ENCODE measurements at regions not wholly inside any gene's neighbourhood (a gene's known extent, or its start where the extent isn't known, plus 50 kb on each side); places are given as distances from the start of the nearest gene placed in this dataset.
A peak's percentile ranks its signal among the peaks of the same experiment; 100 is the strongest.
"Not testable (repeated sequence)": the region's sequence is repeated elsewhere in the genome, so short reads cannot be mapped to it uniquely, and the experiment has no call there.

DNA sequence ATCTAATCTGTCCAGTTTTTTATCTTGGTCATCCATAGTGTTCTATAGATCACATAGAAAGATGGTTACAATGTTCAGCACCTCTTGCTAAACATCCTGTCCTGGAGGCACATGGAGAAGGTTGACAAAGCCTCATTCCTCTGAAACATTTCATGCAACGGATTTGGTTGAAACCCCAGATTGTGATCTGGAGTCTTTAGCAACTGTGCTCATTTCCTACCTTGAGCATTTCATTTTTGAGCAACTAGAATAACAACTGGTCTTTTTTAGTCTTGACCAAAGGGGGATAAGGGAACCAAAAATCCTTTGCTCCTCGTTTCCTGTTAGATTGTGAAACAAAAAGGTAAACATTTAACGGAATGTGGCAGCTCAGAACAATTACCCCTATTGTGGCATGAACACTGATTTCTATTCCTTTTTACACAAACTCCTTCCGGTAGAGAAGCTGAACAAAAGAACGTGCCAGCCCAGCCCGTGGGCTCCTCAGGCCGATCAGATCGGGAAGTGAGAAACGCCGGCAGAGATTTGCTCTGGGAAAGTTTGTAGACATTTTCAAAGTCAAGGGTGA is 94.7 kb upstream of the ERRFI1 start:
- TF ChIP-seq EP300 (IDR thresholded peaks at IDR 0.05) (no peak), POLR2A (IDR thresholded peaks at IDR 0.05) (no peak), POLR2AphosphoS5 (IDR thresholded peaks at IDR 0.05) (no peak)
- TF ChIP-seq, protein P1, sequence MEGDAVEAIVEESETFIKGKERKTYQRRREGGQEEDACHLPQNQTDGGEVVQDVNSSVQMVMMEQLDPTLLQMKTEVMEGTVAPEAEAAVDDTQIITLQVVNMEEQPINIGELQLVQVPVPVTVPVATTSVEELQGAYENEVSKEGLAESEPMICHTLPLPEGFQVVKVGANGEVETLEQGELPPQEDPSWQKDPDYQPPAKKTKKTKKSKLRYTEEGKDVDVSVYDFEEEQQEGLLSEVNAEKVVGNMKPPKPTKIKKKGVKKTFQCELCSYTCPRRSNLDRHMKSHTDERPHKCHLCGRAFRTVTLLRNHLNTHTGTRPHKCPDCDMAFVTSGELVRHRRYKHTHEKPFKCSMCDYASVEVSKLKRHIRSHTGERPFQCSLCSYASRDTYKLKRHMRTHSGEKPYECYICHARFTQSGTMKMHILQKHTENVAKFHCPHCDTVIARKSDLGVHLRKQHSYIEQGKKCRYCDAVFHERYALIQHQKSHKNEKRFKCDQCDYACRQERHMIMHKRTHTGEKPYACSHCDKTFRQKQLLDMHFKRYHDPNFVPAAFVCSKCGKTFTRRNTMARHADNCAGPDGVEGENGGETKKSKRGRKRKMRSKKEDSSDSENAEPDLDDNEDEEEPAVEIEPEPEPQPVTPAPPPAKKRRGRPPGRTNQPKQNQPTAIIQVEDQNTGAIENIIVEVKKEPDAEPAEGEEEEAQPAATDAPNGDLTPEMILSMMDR (IDR thresholded peaks at IDR 0.05) = no peak
- WGBS, 2 donors = 8 to 14% methylated on average over 10 of the region's 10 CpGs
- Histone ChIP-seq H3K9me3 (no peaks in the 10 kb centered on the region), H3K4me1 (peaks cover 0 to 89% (median 72%) of the 10 kb centered on the region in 4 donors), H3K36me3 (no peaks in the 10 kb centered on the region), H3K27me3 (no peaks in the 10 kb centered on the region), H3K27ac (peak overlapping the region; percentile 88 to 93 (median 91)), H3K4me3 (no peak overlapping the region)
- intact Hi-C loops (cut with DNase I) = loop anchor here (2.0 to 5.0 kb wide), 4 partner anchors 52 to 94 kb away; partner anchors contain the start of gene ERRFI1
- no peak for DNase-seq

DNA sequence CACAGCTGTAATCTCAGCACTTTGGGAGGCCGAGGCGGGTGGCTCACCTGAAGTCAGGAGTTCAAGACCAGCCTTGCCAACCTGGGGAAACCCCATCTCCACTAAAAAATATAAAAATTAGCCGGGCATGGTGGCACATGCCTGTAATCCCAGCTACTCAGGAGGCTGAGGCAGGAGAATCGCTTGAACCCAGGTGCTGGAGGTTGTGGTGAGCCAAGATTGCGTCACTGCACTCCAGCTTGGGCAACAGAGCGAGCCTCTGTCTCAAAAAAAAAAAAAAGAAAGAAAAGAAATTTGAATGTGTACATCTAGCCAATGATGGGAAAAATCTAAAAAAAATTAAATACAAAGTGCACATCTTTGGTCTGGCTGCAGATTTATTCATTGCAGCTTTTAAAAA is 92.6 kb upstream of the ERRFI1 start:
- intact Hi-C loops (cut with DNase I); H3K36me3 ChIP-seq; DNase-seq; H3K9me3 ChIP-seq; H3K27me3 ChIP-seq; H3K4me3 ChIP-seq: not testable (repeated sequence)
- Histone ChIP-seq H3K4me1 (peaks cover 0 to 78% (median 76%) of the 10 kb centered on the region in 4 donors), H3K27ac (peak overlapping the region; percentile 88 to 93 (median 91))
- 90 to 92% methylated on average over 6 of the region's 6 CpGs for WGBS, 2 donors

DNA sequence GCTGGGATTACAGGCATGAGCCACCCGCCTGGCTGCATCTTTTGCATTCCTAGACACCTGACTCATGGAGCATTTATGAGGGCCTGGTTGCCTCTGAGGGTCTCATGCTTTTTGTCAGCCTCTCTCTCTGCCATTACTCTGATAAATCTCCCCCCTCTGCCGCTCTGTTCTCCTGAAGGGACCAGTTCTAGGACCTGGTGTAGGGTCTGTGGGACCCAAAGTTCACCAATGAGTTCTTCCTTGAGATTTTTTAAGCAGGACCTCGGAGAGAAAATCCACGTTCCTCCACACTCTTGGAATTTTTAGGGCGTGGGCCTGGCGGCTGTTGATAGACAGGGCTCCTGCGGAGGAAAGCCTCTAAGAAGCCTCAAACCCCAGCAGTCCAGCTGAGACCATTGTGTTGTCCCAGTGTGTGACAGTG is 91.9 kb upstream of the ERRFI1 start:
- TF ChIP-seq, protein P1 (IDR thresholded peaks at IDR 0.05) = no peak
- TF ChIP-seq POLR2A (IDR thresholded peaks at IDR 0.05) (no peak), POLR2AphosphoS5 (IDR thresholded peaks at IDR 0.05) (peak in 1 of 4 donors; percentile 23)
- H3K9me3 ChIP-seq = no peaks in the 10 kb centered on the region
- H3K4me1 ChIP-seq = peaks cover 0 to 71% (median 69%) of the 10 kb centered on the region in 4 donors
- no peak for DNase-seq
- no peaks in the 10 kb centered on the region for H3K36me3 ChIP-seq
- H3K4me3 ChIP-seq = no peak overlapping the region
- intact Hi-C loops (cut with DNase I) = no loop called here
- H3K27me3 ChIP-seq = no peaks in the 10 kb centered on the region
- WGBS, 2 donors = 86 to 88% methylated on average over 7 of the region's 7 CpGs
- peak overlapping the region; percentile 88 to 93 (median 91) for H3K27ac ChIP-seq

DNA sequence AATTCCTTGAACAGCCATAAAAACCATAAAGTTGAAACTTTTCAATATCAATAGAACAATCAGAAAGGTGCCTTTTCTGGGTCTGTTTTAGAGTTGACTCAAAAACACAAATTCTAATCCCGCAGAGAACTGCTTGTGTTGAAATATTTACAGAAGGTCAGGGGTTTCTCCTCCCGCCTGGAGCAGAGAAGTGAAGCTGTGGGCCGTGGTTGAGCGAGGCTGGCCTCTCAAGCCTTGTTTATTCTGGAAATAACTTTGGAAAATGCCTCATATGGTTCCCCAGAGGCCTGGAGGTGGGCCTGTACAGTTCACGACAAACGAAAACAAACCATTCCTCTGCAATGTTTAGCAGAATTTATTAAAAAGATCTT is 90.8 kb upstream of the ERRFI1 start:
- DNase-seq = peak; percentile 92
- 71 to 80% methylated on average over 6 of the region's 6 CpGs for WGBS, 2 donors
- intact Hi-C loops (cut with DNase I) = no loop called here
- no peaks in the 10 kb centered on the region for H3K36me3 ChIP-seq
- H3K9me3 ChIP-seq = no peaks in the 10 kb centered on the region
- no peak for TF ChIP-seq POLR2A (IDR thresholded peaks at IDR 0.05)
- peak in 1 of 4 donors; percentile 25 for TF ChIP-seq POLR2AphosphoS5 (IDR thresholded peaks at IDR 0.05)
- TF ChIP-seq EP300 (IDR thresholded peaks at IDR 0.05) = no peak
- TF ChIP-seq, protein P1 (IDR thresholded peaks at IDR 0.05) = no peak
- peaks cover 0 to 60% (median 58%) of the 10 kb centered on the region in 4 donors for H3K4me1 ChIP-seq
- H3K4me3 ChIP-seq = no peak overlapping the region
- peak overlapping the region; percentile 88 to 93 (median 91) for H3K27ac ChIP-seq
- H3K27me3 ChIP-seq = no peaks in the 10 kb centered on the region

DNA sequence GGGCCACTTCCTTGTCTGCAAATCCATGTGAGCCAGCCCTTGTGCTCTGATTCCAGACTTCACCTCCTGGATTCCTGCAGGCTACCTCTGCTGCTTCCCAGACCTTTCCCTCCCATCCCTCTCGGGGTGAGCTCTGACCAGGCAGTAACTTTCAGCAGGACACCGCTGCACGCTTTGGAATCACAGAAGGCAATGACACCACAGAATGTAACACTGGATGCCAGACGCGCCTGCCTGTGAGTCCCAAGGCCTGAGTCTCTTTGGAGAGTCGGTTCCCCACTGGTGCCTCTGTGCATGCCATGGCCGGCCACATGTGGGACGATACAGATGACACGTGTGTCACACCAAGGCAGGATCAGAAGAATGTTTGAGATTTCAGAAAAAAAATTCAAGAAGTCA is 89.7 kb upstream of the ERRFI1 start:
- Histone ChIP-seq H3K4me1 (peaks cover 0 to 51% (median 48%) of the 10 kb centered on the region in 4 donors), H3K36me3 (no peaks in the 10 kb centered on the region), H3K4me3 (no peak overlapping the region), H3K9me3 (no peaks in the 10 kb centered on the region), H3K27ac (peak overlapping the region; percentile 88 to 93 (median 91)), H3K27me3 (no peaks in the 10 kb centered on the region)
- TF ChIP-seq, protein P1 (IDR thresholded peaks at IDR 0.05) = no peak
- TF ChIP-seq POLR2A (IDR thresholded peaks at IDR 0.05) (no peak), POLR2AphosphoS5 (IDR thresholded peaks at IDR 0.05) (no peak), EP300 (IDR thresholded peaks at IDR 0.05) (no peak)
- no peak for DNase-seq
- intact Hi-C loops (cut with DNase I) = no loop called here
- WGBS, 2 donors = 95 to 97% methylated on average over 9 of the region's 9 CpGs

Data from sigmoid colon (tissue), 6 donors.